ENCODE measurements at regions not wholly inside any gene's neighbourhood (a gene's known extent, or its start where the extent isn't known, plus 50 kb on each side); places are given as distances from the start of the nearest gene placed in this dataset.
"Not testable (repeated sequence)": the region's sequence is repeated elsewhere in the genome, so short reads cannot be mapped to it uniquely, and the experiment has no call there.

DNA sequence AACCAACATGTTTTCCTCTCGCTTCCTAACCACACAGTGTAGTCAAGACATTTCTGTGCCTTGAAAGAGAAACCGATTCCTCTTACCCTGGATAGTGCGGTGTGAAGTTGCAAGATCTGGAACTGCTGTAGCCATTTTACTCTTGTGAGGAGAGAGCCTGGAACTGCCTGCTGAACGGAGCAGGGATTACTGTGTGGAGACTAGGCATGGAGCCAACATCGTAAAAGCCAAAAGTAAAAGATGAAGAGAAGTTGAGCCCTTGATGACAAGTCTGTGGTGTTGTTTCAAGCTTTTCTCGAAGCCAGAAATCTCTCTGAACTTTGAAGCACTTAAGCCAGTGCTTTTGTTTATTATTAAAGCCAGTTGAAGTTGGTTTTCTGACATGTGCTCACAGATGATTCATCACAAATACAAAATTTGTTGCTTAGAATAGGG lies 110.1 kb upstream of the GRIN3A start:
- Histone ChIP-seq H3K27ac (ENCODE audit: low read depth, low read length) (no peak overlapping the region), H3K27me3 (ENCODE audit: control insufficient read depth in 3 of 3, insufficient read depth in 3 of 3, low read length in 3 of 3) (no peaks in the 10 kb centered on the region), H3K4me1 (ENCODE audit: control insufficient read depth in 3 of 3, insufficient read depth in 3 of 3, low read length in 3 of 3) (no peaks in the 10 kb centered on the region), H3K4me3 (ENCODE audit: low read length in 3 of 3) (no peak overlapping the region), H3K9ac (ENCODE audit: low read depth in 1 of 3, low read length in 3 of 3) (no peak overlapping the region), H3K36me3 (ENCODE audit: control insufficient read depth in 3 of 3, insufficient read depth in 3 of 3, low read length in 3 of 3) (no peaks in the 10 kb centered on the region), H3K9me3 (ENCODE audit: control insufficient read depth in 3 of 3, low read length in 3 of 3) (no peaks in the 10 kb centered on the region)

DNA sequence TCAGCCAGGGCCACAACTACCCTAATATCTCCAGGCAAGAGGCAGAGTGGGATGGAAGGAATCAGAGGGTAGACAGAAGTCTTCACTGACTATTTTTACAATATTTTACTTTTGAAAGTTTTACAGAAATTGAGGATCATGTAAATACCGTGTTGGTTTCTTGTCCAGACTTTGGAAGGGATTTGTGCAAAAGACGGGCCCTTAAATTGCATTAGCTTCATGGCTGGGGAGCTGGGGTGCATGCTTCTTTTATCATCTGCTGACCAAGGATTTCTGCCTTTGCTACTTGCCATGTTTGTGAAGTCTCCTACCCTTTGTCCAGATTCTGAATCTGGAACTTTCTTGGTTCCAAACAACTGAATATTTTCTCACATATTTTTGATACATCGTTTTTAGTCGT lies 107.7 kb upstream of the GRIN3A start:
- Histone ChIP-seq H3K9me3 (ENCODE audit: control insufficient read depth in 3 of 3, low read length in 3 of 3) (no peaks in the 10 kb centered on the region), H3K4me3 (ENCODE audit: low read length in 3 of 3) (no peak overlapping the region), H3K27ac (ENCODE audit: low read depth, low read length) (no peak overlapping the region), H3K36me3 (ENCODE audit: control insufficient read depth in 3 of 3, insufficient read depth in 3 of 3, low read length in 3 of 3) (no peaks in the 10 kb centered on the region), H3K9ac (ENCODE audit: low read depth in 1 of 3, low read length in 3 of 3) (no peak overlapping the region), H3K27me3 (ENCODE audit: control insufficient read depth in 3 of 3, insufficient read depth in 3 of 3, low read length in 3 of 3) (no peaks in the 10 kb centered on the region), H3K4me1 (ENCODE audit: control insufficient read depth in 3 of 3, insufficient read depth in 3 of 3, low read length in 3 of 3) (no peaks in the 10 kb centered on the region)

DNA sequence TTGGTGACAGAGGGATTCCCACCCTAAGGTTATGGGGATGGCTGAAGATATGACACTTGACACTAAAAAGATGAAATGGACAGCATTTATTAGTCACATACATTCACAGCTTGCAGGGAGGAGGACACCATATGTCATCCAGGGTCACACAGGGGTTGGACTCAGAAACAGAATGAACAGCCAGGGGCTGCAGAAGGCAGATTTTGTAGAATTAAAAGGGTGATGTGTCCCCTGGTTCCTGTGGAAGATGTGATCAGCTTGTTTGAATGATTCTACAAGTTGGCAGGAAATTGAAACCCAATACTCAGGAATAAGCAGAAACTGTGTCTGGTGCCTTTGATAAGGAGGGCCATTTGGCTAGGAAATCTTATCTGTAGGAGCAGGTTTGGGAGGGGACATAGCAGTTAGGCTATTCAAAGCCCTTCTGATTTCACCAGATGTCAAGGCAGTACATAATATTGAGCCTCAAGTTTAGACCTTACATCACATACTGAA lies 102.3 kb upstream of the GRIN3A start:
- Histone ChIP-seq H3K4me1 (ENCODE audit: control insufficient read depth in 3 of 3, insufficient read depth in 3 of 3, low read length in 3 of 3) (no peaks in the 10 kb centered on the region), H3K9me3 (ENCODE audit: control insufficient read depth in 3 of 3, low read length in 3 of 3) (no peaks in the 10 kb centered on the region), H3K4me3 (ENCODE audit: low read length in 3 of 3) (no peak overlapping the region), H3K36me3 (ENCODE audit: control insufficient read depth in 3 of 3, insufficient read depth in 3 of 3, low read length in 3 of 3) (no peaks in the 10 kb centered on the region), H3K27me3 (ENCODE audit: control insufficient read depth in 3 of 3, insufficient read depth in 3 of 3, low read length in 3 of 3) (no peaks in the 10 kb centered on the region), H3K27ac (ENCODE audit: low read depth, low read length) (no peak overlapping the region), H3K9ac (ENCODE audit: low read depth in 1 of 3, low read length in 3 of 3) (no peak overlapping the region)

DNA sequence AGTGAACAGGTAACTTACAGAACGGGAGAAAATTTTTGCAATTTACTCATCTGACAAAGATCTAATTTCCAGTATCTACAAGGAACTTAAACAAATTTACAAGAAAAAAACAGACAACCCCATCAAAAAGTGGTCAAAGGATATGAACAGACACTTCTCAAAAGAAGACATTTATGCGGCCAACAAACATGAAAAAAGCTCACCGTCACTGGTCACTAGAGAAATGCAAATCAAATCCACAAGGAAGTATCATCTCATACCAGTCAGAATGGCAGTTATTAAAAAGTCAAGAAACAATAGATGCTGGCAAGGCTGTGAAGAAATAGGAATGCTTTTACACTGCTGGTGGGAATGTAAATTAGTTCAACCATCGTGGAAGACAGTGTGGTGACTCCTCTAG lies 100.5 kb upstream of the GRIN3A start:
- not testable (repeated sequence) for H3K9me3 ChIP-seq (ENCODE audit: control insufficient read depth in 3 of 3, low read length in 3 of 3); H3K9ac ChIP-seq (ENCODE audit: low read depth in 1 of 3, low read length in 3 of 3); H3K27me3 ChIP-seq (ENCODE audit: control insufficient read depth in 3 of 3, insufficient read depth in 3 of 3, low read length in 3 of 3); H3K4me1 ChIP-seq (ENCODE audit: control insufficient read depth in 3 of 3, insufficient read depth in 3 of 3, low read length in 3 of 3); H3K36me3 ChIP-seq (ENCODE audit: control insufficient read depth in 3 of 3, insufficient read depth in 3 of 3, low read length in 3 of 3); H3K4me3 ChIP-seq (ENCODE audit: low read length in 3 of 3); H3K27ac ChIP-seq (ENCODE audit: low read depth, low read length)

DNA sequence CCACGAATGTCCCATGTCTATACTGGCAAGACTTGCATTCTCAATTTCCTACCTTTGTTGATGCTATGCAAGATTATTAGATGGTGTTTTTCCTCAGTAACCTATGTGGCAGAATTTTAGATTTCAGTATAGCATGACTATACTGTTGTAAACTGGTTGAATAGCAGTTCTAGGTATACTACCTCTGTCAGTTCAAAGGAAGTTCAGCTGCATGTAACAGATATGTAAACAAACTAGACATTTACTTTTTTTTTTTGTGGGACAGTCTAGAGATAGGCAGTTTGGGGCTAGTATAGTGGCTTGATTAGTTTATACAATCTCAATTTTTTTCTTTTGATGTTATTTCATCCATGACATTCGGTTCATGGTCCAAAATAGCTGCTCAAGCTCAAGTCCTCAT lies 97.6 kb upstream of the GRIN3A start:
- Histone ChIP-seq H3K4me1 (ENCODE audit: control insufficient read depth in 3 of 3, insufficient read depth in 3 of 3, low read length in 3 of 3) (no peaks in the 10 kb centered on the region), H3K9me3 (ENCODE audit: control insufficient read depth in 3 of 3, low read length in 3 of 3) (no peaks in the 10 kb centered on the region), H3K9ac (ENCODE audit: low read depth in 1 of 3, low read length in 3 of 3) (no peak overlapping the region), H3K36me3 (ENCODE audit: control insufficient read depth in 3 of 3, insufficient read depth in 3 of 3, low read length in 3 of 3) (no peaks in the 10 kb centered on the region), H3K27ac (ENCODE audit: low read depth, low read length) (no peak overlapping the region), H3K27me3 (ENCODE audit: control insufficient read depth in 3 of 3, insufficient read depth in 3 of 3, low read length in 3 of 3) (peaks cover 0 to 3% (median 0%) of the 10 kb centered on the region in 3 donors), H3K4me3 (ENCODE audit: low read length in 3 of 3) (no peak overlapping the region)

DNA sequence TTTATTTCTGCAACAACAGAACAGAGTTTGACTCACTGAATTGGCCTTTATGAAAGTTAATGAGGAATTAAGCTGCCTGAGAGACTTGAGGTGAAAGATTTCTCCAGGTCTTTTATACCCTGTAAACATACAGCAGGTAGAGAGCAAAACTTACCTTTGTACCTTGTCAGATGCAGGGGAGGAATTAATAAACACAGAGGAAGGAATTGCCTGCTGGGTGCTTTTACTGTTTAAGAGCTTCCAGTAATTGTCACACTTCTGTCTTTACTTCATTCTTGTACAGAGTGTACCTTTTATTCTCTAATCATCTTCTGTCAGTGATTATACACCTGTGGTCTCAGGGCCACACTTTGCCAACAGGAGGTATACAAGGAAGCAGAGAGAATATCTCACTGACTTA lies 94.0 kb upstream of the GRIN3A start:
- H3K27ac ChIP-seq (ENCODE audit: low read depth, low read length), result no peak overlapping the region
- H3K9me3 ChIP-seq (ENCODE audit: control insufficient read depth in 3 of 3, low read length in 3 of 3), result no peaks in the 10 kb centered on the region
- H3K9ac ChIP-seq (ENCODE audit: low read depth in 1 of 3, low read length in 3 of 3), result no peak overlapping the region
- no peak overlapping the region for H3K4me3 ChIP-seq (ENCODE audit: low read length in 3 of 3)
- H3K27me3 ChIP-seq (ENCODE audit: control insufficient read depth in 3 of 3, insufficient read depth in 3 of 3, low read length in 3 of 3), result peaks cover 0 to 3% (median 0%) of the 10 kb centered on the region in 3 donors
- H3K4me1 ChIP-seq (ENCODE audit: control insufficient read depth in 3 of 3, insufficient read depth in 3 of 3, low read length in 3 of 3), result no peaks in the 10 kb centered on the region
- H3K36me3 ChIP-seq (ENCODE audit: control insufficient read depth in 3 of 3, insufficient read depth in 3 of 3, low read length in 3 of 3), result no peaks in the 10 kb centered on the region

DNA sequence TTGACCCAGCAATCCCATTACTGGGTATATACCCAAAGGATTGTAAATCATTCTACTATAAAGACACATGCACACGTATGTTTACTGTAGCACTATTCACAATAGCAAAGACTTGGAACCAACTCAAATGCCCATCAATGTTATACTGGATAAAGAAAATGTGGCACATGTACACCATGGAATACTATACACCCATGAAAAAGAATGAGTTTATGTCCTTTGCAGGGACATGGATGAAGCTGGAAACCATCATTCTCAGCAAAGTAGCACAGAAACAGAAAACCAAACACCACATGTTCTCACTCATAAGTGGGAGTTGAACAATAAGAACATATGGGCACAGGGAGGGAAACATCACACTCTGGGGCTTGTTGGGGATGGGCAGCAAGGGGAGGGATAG lies 83.0 kb upstream of the GRIN3A start:
- H3K36me3 ChIP-seq (ENCODE audit: control insufficient read depth in 3 of 3, insufficient read depth in 3 of 3, low read length in 3 of 3), result not testable (repeated sequence)

DNA sequence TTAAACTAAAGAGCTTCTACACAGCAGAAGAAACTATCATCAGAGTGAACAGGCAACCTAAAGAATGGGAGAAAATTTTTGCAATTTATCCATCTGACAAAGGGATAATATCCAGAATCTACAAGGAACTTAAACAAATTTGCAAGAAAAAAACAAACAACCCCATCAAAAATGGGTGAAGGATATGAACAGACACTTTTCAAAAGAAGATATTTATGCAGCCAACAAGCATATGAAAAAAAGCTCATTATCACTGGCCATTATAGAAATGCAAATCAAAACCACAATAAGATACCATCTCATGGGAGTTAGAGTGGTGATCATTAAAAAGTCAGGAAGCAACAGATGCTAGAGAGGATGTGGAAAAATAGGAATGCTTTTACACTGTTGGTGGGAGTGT lies 82.5 kb upstream of the GRIN3A start:
- H3K27me3 ChIP-seq (ENCODE audit: control insufficient read depth in 3 of 3, insufficient read depth in 3 of 3, low read length in 3 of 3); H3K4me3 ChIP-seq (ENCODE audit: low read length in 3 of 3); H3K36me3 ChIP-seq (ENCODE audit: control insufficient read depth in 3 of 3, insufficient read depth in 3 of 3, low read length in 3 of 3); H3K9ac ChIP-seq (ENCODE audit: low read depth in 1 of 3, low read length in 3 of 3); H3K4me1 ChIP-seq (ENCODE audit: control insufficient read depth in 3 of 3, insufficient read depth in 3 of 3, low read length in 3 of 3); H3K27ac ChIP-seq (ENCODE audit: low read depth, low read length); H3K9me3 ChIP-seq (ENCODE audit: control insufficient read depth in 3 of 3, low read length in 3 of 3): not testable (repeated sequence)

More for the DNA sequence above, 83.0 kb upstream of the GRIN3A start:
- not testable (repeated sequence) for H3K4me3 ChIP-seq (ENCODE audit: low read length in 3 of 3); H3K27me3 ChIP-seq (ENCODE audit: control insufficient read depth in 3 of 3, insufficient read depth in 3 of 3, low read length in 3 of 3); H3K27ac ChIP-seq (ENCODE audit: low read depth, low read length); H3K4me1 ChIP-seq (ENCODE audit: control insufficient read depth in 3 of 3, insufficient read depth in 3 of 3, low read length in 3 of 3); H3K9ac ChIP-seq (ENCODE audit: low read depth in 1 of 3, low read length in 3 of 3); H3K9me3 ChIP-seq (ENCODE audit: control insufficient read depth in 3 of 3, low read length in 3 of 3)

DNA sequence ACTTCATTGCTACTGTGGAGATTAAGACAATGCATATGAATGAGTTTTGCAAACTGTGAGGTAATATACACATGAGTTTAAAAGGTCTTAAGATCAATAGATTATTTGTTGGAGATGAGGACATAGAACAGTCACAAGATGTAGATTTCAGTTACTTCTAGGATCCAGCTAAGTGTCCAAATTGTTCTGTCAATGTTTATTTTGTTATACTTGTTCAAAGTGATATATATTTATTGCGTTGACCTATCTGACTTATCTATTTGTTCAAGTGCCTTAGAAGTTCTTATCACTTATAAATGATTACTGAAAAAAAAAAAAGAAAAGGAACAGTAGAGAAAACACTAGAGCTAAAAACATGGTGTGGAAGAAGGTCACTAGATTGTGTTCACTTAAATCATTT lies 75.6 kb upstream of the GRIN3A start:
- no peak overlapping the region for H3K4me3 ChIP-seq (ENCODE audit: low read length in 3 of 3)
- no peak overlapping the region for H3K9ac ChIP-seq (ENCODE audit: low read depth in 1 of 3, low read length in 3 of 3)

DNA sequence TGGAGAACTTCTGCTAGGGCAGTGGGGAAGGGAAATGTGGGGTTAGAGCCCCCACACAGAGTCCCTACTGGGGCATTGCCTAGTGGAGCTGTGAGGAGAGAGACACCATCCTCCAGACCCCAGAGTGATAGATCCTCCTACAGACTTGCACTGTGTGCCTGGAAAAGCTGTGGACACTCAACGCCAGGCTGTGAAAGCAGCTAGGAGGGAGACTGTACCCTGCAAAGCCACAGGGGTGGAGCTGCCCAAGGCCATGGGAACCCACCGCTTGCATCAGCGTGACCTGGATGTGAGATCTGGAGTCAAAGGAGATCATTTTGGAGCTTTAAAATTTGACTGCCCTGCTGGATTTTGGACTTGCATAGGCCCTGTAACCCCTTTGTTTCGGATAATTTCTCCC lies 69.4 kb upstream of the GRIN3A start:
- H3K27me3 ChIP-seq (ENCODE audit: control insufficient read depth in 3 of 3, insufficient read depth in 3 of 3, low read length in 3 of 3); H3K27ac ChIP-seq (ENCODE audit: low read depth, low read length); H3K4me1 ChIP-seq (ENCODE audit: control insufficient read depth in 3 of 3, insufficient read depth in 3 of 3, low read length in 3 of 3); H3K9ac ChIP-seq (ENCODE audit: low read depth in 1 of 3, low read length in 3 of 3); H3K36me3 ChIP-seq (ENCODE audit: control insufficient read depth in 3 of 3, insufficient read depth in 3 of 3, low read length in 3 of 3); H3K9me3 ChIP-seq (ENCODE audit: control insufficient read depth in 3 of 3, low read length in 3 of 3); H3K4me3 ChIP-seq (ENCODE audit: low read length in 3 of 3): not testable (repeated sequence)

More for the DNA sequence above, 75.6 kb upstream of the GRIN3A start:
- Histone ChIP-seq H3K27me3 (ENCODE audit: control insufficient read depth in 3 of 3, insufficient read depth in 3 of 3, low read length in 3 of 3) (no peaks in the 10 kb centered on the region), H3K27ac (ENCODE audit: low read depth, low read length) (no peak overlapping the region), H3K36me3 (ENCODE audit: control insufficient read depth in 3 of 3, insufficient read depth in 3 of 3, low read length in 3 of 3) (no peaks in the 10 kb centered on the region), H3K4me1 (ENCODE audit: control insufficient read depth in 3 of 3, insufficient read depth in 3 of 3, low read length in 3 of 3) (no peaks in the 10 kb centered on the region), H3K9me3 (ENCODE audit: control insufficient read depth in 3 of 3, low read length in 3 of 3) (no peaks in the 10 kb centered on the region)

DNA sequence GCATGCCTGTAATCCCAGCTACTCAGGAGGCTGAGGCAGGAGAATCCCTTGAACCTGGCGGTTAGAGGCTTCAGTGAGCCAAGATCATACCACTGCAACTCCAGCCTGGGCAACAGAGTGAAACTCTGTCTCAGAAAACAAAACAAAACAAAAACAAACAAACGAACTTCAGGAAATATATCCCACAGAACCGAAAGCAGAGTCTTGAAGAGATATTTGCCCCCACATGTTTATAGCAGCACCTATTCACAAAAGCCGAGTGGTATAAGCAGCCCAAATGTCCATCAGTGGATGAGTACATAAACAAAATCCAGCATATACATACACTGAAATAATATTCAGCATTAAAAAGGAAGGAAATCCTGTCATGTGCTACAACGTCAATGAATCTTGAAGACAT lies 57.6 kb upstream of the GRIN3A start:
- Histone ChIP-seq H3K27me3 (ENCODE audit: control insufficient read depth in 3 of 3, insufficient read depth in 3 of 3, low read length in 3 of 3) (no peaks in the 10 kb centered on the region), H3K9me3 (ENCODE audit: control insufficient read depth in 3 of 3, low read length in 3 of 3) (peaks cover 0 to 4% (median 0%) of the 10 kb centered on the region in 3 donors), H3K27ac (ENCODE audit: low read depth, low read length) (no peak overlapping the region), H3K9ac (ENCODE audit: low read depth in 1 of 3, low read length in 3 of 3) (no peak overlapping the region), H3K36me3 (ENCODE audit: control insufficient read depth in 3 of 3, insufficient read depth in 3 of 3, low read length in 3 of 3) (no peaks in the 10 kb centered on the region), H3K4me3 (ENCODE audit: low read length in 3 of 3) (no peak overlapping the region), H3K4me1 (ENCODE audit: control insufficient read depth in 3 of 3, insufficient read depth in 3 of 3, low read length in 3 of 3) (no peaks in the 10 kb centered on the region)

Data from skeletal muscle tissue (tissue), 3 donors.